ENCODE measurements at regions not wholly inside any gene's neighbourhood (a gene's known extent, or its start where the extent isn't known, plus 50 kb on each side); places are given as distances from the start of the nearest gene placed in this dataset.

- H3K9me3 ChIP-seq: no peaks in the 10 kb centered on the region
- TF ChIP-seq CTCF (IDR thresholded peaks at IDR 0.05): no peak
- no peaks in the 10 kb centered on the region for H3K4me1 ChIP-seq
- intact Hi-C loops (cut with DNase I): no loop called here
- no peak for ATAC-seq
- H3K36me3 ChIP-seq: no peaks in the 10 kb centered on the region
- H3K27ac ChIP-seq: no peak overlapping the region
- no peaks in the 10 kb centered on the region for H3K27me3 ChIP-seq (ENCODE audit: low read depth)
- no peak overlapping the region for H3K4me3 ChIP-seq
- no peak for DNase-seq
Measured at GRCh38 chr14:38521591-38521990, 265.7 kb upstream of the CLEC14A start.

GRCh38 chr14:38517426-38517825 lies 261.5 kb upstream of the CLEC14A start:
- TF ChIP-seq CTCF (IDR thresholded peaks at IDR 0.05): no peak
- intact Hi-C loops (cut with DNase I): no loop called here
- no peak for DNase-seq

GRCh38 chr14:38512236-38512635 lies 256.3 kb upstream of the CLEC14A start:
- TF ChIP-seq CTCF (IDR thresholded peaks at IDR 0.05): no peak
- intact Hi-C loops (cut with DNase I): no loop called here

More at GRCh38 chr14:38517426-38517825, 261.5 kb upstream of the CLEC14A start:
- H3K9me3 ChIP-seq: no peaks in the 10 kb centered on the region
- ATAC-seq: no peak
- H3K4me1 ChIP-seq: no peaks in the 10 kb centered on the region
- H3K27me3 ChIP-seq (ENCODE audit: low read depth): no peaks in the 10 kb centered on the region
- no peaks in the 10 kb centered on the region for H3K36me3 ChIP-seq
- no peak overlapping the region for H3K27ac ChIP-seq
- H3K4me3 ChIP-seq: no peak overlapping the region

GRCh38 chr14:38507299-38507698 lies 251.4 kb upstream of the CLEC14A start:
- no peak for TF ChIP-seq CTCF (IDR thresholded peaks at IDR 0.05)
- Histone ChIP-seq H3K27me3 (ENCODE audit: low read depth) (no peaks in the 10 kb centered on the region), H3K4me1 (no peaks in the 10 kb centered on the region), H3K27ac (no peak overlapping the region), H3K4me3 (no peak overlapping the region), H3K36me3 (no peaks in the 10 kb centered on the region), H3K9me3 (no peaks in the 10 kb centered on the region)
- intact Hi-C loops (cut with DNase I): no loop called here
- no peak for ATAC-seq
- no peak for DNase-seq

More at GRCh38 chr14:38512236-38512635, 256.3 kb upstream of the CLEC14A start:
- no peak overlapping the region for H3K27ac ChIP-seq
- H3K9me3 ChIP-seq: no peaks in the 10 kb centered on the region
- ATAC-seq: no peak
- H3K27me3 ChIP-seq (ENCODE audit: low read depth): no peaks in the 10 kb centered on the region
- no peak for DNase-seq
- no peak overlapping the region for H3K4me3 ChIP-seq
- H3K36me3 ChIP-seq: no peaks in the 10 kb centered on the region
- no peaks in the 10 kb centered on the region for H3K4me1 ChIP-seq

GRCh38 chr14:38505973-38506249 lies 250.0 kb upstream of the CLEC14A start:
- H3K4me3 ChIP-seq: no peak overlapping the region
- ATAC-seq: no peak
- no peak for DNase-seq
- no peaks in the 10 kb centered on the region for H3K9me3 ChIP-seq
- H3K36me3 ChIP-seq: no peaks in the 10 kb centered on the region
- no peaks in the 10 kb centered on the region for H3K27me3 ChIP-seq (ENCODE audit: low read depth)
- no peak overlapping the region for H3K27ac ChIP-seq
- intact Hi-C loops (cut with DNase I): no loop called here
- no peaks in the 10 kb centered on the region for H3K4me1 ChIP-seq
- TF ChIP-seq CTCF (IDR thresholded peaks at IDR 0.05): no peak
